GM21717 (cell line): ENCODE measurements at regions not wholly inside any gene's neighbourhood (a gene's known extent, or its start where the extent isn't known, plus 50 kb on each side); places are given as distances from the start of the nearest gene placed in this dataset.
"Not testable (repeated sequence)": the region's sequence is repeated elsewhere in the genome, so short reads cannot be mapped to it uniquely, and the experiment has no call there.

Experiments
- ATAC-seq: cut with Tn5 transposase; IDR thresholded peaks from one replicate; pipeline ENCODE4 v1.9.1; 2021; ENCODE audit warnings: mild to moderate bottlenecking, moderate library complexity; ENCODE audit not compliant: unreplicated experiment

GRCh38 chr2:7867867-7868266, 814.0 kb upstream of the ID2 start:
- ATAC-seq = no peak

GRCh38 chr2:7868836-7869235, 813.0 kb upstream of the ID2 start:
- ATAC-seq = no peak

- ATAC-seq = not testable (repeated sequence)
Observed at GRCh38 chr2:7876445-7876844, 805.4 kb upstream of the ID2 start.

GRCh38 chr2:7878266-7878665, 803.6 kb upstream of the ID2 start:
- ATAC-seq = not testable (repeated sequence)

- ATAC-seq = no peak
Observed at GRCh38 chr2:7878786-7879482, 802.9 kb upstream of the ID2 start.

- ATAC-seq = no peak
Observed at GRCh38 chr2:7879483-7879835, 802.4 kb upstream of the ID2 start.

- no peak for ATAC-seq
Observed at GRCh38 chr2:7880126-7880525, 801.7 kb upstream of the ID2 start.

GRCh38 chr2:7880566-7880965, 801.3 kb upstream of the ID2 start:
- no peak for ATAC-seq

GRCh38 chr2:7881063-7881462, 800.8 kb upstream of the ID2 start:
- ATAC-seq = no peak

GRCh38 chr2:7881466-7881865, 800.4 kb upstream of the ID2 start:
- no peak for ATAC-seq

GRCh38 chr2:7882296-7882695, 799.6 kb upstream of the ID2 start:
- ATAC-seq = no peak

- no peak for ATAC-seq
Observed at GRCh38 chr2:7884338-7884737, 797.5 kb upstream of the ID2 start.

- no peak for ATAC-seq
Observed at GRCh38 chr2:7886666-7887065, 795.2 kb upstream of the ID2 start.

GRCh38 chr2:7887441-7887840, 794.4 kb upstream of the ID2 start:
- no peak for ATAC-seq

- ATAC-seq = no peak
Observed at GRCh38 chr2:7888876-7889275, 793.0 kb upstream of the ID2 start.

GRCh38 chr2:7891312-7891711, 790.5 kb upstream of the ID2 start:
- no peak for ATAC-seq

GRCh38 chr2:7895289-7895688, 786.6 kb upstream of the ID2 start:
- ATAC-seq = no peak

GRCh38 chr2:7896940-7897487, 784.8 kb upstream of the ID2 start:
- no peak for ATAC-seq

GRCh38 chr2:7899241-7899640, 782.6 kb upstream of the ID2 start:
- no peak for ATAC-seq

GRCh38 chr2:7899923-7900322, 781.9 kb upstream of the ID2 start:
- no peak for ATAC-seq

GRCh38 chr2:7900593-7900992, 781.3 kb upstream of the ID2 start:
- ATAC-seq = no peak

GRCh38 chr2:7902251-7902765, 779.5 kb upstream of the ID2 start:
- ATAC-seq = no peak

GRCh38 chr2:7904319-7904718, 777.5 kb upstream of the ID2 start:
- no peak for ATAC-seq
